Stomach (tissue), 4 donors: ENCODE measurements at regions not wholly inside any gene's neighbourhood (a gene's known extent, or its start where the extent isn't known, plus 50 kb on each side); places are given as distances from the start of the nearest gene placed in this dataset.

Experiments used
- POLR2A ChIP-seq, 4 donors: fragments of 450-650 bp; IDR thresholded peaks; one replicate each; pipeline ENCODE4 v1.6.1; 2016; ENCODE audit warnings: antibody characterized with exemption in 4 of 4, control low read depth in 2 of 4, mild to moderate bottlenecking in 1 of 4, moderate library complexity in 1 of 4
- TF ChIP-seq, protein P1 (sequence below), 7 experiments: fragments of 450-650 bp in 4 of 7; fragments of 200-600 bp in 3 of 7; sonication (generic) in 3 of 7; IDR thresholded peaks; one replicate each; pipeline ENCODE4 v1.5.1; 2016 to 2019; ENCODE audit warnings: antibody characterized with exemption in 7 of 7, control low read depth in 2 of 7, mild to moderate bottlenecking in 1 of 7

DNA sequence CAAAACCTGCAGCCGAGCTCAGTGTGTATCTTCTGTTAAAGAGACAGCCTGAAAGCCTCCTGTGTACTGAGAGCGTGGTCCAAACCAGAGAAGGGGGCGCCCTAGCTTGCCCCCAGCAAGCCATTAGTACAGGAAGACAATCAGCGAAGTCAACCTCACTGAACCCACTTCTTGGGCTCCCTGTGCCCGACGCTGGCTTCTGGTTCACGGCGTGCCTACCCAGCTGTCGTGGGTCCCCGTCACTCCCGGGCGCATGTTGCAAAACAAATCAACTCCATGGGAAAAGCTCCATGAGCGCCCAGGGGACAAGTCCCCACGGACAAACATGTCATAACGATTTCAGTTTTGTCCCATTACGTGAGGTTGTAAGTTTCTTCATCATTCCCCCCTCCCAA lies 326.9 kb downstream of the SH3GL2 start:
- TF ChIP-seq, protein P1, sequence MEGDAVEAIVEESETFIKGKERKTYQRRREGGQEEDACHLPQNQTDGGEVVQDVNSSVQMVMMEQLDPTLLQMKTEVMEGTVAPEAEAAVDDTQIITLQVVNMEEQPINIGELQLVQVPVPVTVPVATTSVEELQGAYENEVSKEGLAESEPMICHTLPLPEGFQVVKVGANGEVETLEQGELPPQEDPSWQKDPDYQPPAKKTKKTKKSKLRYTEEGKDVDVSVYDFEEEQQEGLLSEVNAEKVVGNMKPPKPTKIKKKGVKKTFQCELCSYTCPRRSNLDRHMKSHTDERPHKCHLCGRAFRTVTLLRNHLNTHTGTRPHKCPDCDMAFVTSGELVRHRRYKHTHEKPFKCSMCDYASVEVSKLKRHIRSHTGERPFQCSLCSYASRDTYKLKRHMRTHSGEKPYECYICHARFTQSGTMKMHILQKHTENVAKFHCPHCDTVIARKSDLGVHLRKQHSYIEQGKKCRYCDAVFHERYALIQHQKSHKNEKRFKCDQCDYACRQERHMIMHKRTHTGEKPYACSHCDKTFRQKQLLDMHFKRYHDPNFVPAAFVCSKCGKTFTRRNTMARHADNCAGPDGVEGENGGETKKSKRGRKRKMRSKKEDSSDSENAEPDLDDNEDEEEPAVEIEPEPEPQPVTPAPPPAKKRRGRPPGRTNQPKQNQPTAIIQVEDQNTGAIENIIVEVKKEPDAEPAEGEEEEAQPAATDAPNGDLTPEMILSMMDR (IDR thresholded peaks at IDR 0.05), result no peak
- no peak for TF ChIP-seq POLR2A (IDR thresholded peaks at IDR 0.05)
